ENCODE measurements at regions not wholly inside any gene's neighbourhood (a gene's known extent, or its start where the extent isn't known, plus 50 kb on each side); places are given as distances from the start of the nearest gene placed in this dataset.

GRCh38 chrX:39718981-39719380 is 378.8 kb downstream of the BCOR start:
- H3K79me2 ChIP-seq (ENCODE audit: low read length) = no peaks in the 10 kb centered on the region
- DNase-seq (no peak), ATAC-seq (no peak)

DNA sequence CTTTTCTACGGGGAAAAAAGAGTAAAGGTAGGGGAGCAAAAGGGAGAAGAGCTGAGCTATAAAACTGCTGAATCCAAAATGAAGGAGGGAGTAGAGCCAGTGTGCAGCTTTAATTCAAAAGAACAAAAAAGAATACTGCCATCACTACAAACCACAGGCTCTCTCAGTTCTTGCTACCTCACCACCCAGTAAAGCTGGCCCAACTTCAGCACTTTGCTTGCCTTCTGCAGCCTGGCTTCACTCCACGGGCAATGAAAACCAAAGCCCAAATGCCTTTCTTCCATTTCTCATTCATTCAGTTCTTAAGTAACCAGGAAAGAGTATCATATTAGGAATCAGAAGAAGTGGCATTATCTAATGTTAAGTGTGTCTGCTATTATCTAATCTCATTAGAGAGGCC is 376.8 kb downstream of the BCOR start:
- H3K27me3 ChIP-seq (ENCODE audit: low read length) = peaks cover 10% of the 10 kb centered on the region; the same call in 1 of the 2 replicates
- ChIA-PET CTCF (no interaction called here), POLR2A (ENCODE audit: unreplicated experiment) (no interaction called here)
- no peak overlapping the region for H3K4me3 ChIP-seq (ENCODE audit: low read length)
- no peaks in the 10 kb centered on the region for H3K79me2 ChIP-seq (ENCODE audit: low read length)
- H3K9me3 ChIP-seq (ENCODE audit: low read length) = no peaks in the 10 kb centered on the region
- no peaks in the 10 kb centered on the region for H3F3A ChIP-seq (ENCODE audit: low read length, unreplicated experiment)
- TF ChIP-seq EZH2phosphoT487 (IDR thresholded peaks at IDR 0.05; ENCODE audit: borderline replicate concordance, low read length) (no peak), EZH2 (IDR thresholded peaks at IDR 0.05; ENCODE audit: low read length, unreplicated experiment) (no peak)
- TF ChIP-seq, protein P1, sequence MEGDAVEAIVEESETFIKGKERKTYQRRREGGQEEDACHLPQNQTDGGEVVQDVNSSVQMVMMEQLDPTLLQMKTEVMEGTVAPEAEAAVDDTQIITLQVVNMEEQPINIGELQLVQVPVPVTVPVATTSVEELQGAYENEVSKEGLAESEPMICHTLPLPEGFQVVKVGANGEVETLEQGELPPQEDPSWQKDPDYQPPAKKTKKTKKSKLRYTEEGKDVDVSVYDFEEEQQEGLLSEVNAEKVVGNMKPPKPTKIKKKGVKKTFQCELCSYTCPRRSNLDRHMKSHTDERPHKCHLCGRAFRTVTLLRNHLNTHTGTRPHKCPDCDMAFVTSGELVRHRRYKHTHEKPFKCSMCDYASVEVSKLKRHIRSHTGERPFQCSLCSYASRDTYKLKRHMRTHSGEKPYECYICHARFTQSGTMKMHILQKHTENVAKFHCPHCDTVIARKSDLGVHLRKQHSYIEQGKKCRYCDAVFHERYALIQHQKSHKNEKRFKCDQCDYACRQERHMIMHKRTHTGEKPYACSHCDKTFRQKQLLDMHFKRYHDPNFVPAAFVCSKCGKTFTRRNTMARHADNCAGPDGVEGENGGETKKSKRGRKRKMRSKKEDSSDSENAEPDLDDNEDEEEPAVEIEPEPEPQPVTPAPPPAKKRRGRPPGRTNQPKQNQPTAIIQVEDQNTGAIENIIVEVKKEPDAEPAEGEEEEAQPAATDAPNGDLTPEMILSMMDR (conservative IDR thresholded peaks at IDR 0.05; ENCODE audit: low read depth, low read length) = no peak
- H3K9me2 ChIP-seq (replicated peaks; ENCODE audit: low read length) = no peaks in the 10 kb centered on the region
- H3K4me1 ChIP-seq (ENCODE audit: insufficient read depth, low read length) = no peaks in the 10 kb centered on the region
- H3K27ac ChIP-seq (ENCODE audit: low read length) = no peak overlapping the region
- no peaks in the 10 kb centered on the region for H3K36me3 ChIP-seq (ENCODE audit: low read depth, low read length)
- intact Hi-C loops (cut with micrococcal nuclease) = no loop called here
- H4K20me1 ChIP-seq (ENCODE audit: low read length) = no peaks in the 10 kb centered on the region
- no TSS peak for BruUV-seq (replicated peaks)
- H3K9ac ChIP-seq (ENCODE audit: low read length) = no peak overlapping the region
- no peak overlapping the region for H3K4me2 ChIP-seq (ENCODE audit: low read length)
- ATAC-seq (no peak), DNase-seq (no peak)
- no peak overlapping the region for H2AFZ ChIP-seq (ENCODE audit: low read length)

More at GRCh38 chrX:39718981-39719380, 378.8 kb downstream of the BCOR start:
- H3K27ac ChIP-seq (ENCODE audit: low read length) = no peak overlapping the region
- BruUV-seq (replicated peaks) = no TSS peak
- no peaks in the 10 kb centered on the region for H3K9me2 ChIP-seq (replicated peaks; ENCODE audit: low read length)
- intact Hi-C loops (cut with micrococcal nuclease) = no loop called here
- H3K36me3 ChIP-seq (ENCODE audit: low read depth, low read length) = no peaks in the 10 kb centered on the region
- CTCF ChIA-PET = no interaction called here
- H3K4me2 ChIP-seq (ENCODE audit: low read length) = no peak overlapping the region
- no peaks in the 10 kb centered on the region for H3K9me3 ChIP-seq (ENCODE audit: low read length)
- peaks cover 10% of the 10 kb centered on the region; the same call in 1 of the 2 replicates for H3K27me3 ChIP-seq (ENCODE audit: low read length)
- no peak overlapping the region for H3K9ac ChIP-seq (ENCODE audit: low read length)
- POLR2A ChIA-PET (ENCODE audit: unreplicated experiment) = no interaction called here
- no peak overlapping the region for H2AFZ ChIP-seq (ENCODE audit: low read length)
- no peak overlapping the region for H3K4me3 ChIP-seq (ENCODE audit: low read length)
- TF ChIP-seq, protein P1 (conservative IDR thresholded peaks at IDR 0.05; ENCODE audit: low read depth, low read length) = no peak
- TF ChIP-seq EZH2 (IDR thresholded peaks at IDR 0.05; ENCODE audit: low read length, unreplicated experiment) (no peak), EZH2phosphoT487 (IDR thresholded peaks at IDR 0.05; ENCODE audit: borderline replicate concordance, low read length) (no peak)
- H3F3A ChIP-seq (ENCODE audit: low read length, unreplicated experiment) = no peaks in the 10 kb centered on the region
- no peaks in the 10 kb centered on the region for H3K4me1 ChIP-seq (ENCODE audit: insufficient read depth, low read length)
- H4K20me1 ChIP-seq (ENCODE audit: low read length) = no peaks in the 10 kb centered on the region

- H2AFZ ChIP-seq (ENCODE audit: low read length) = no peak overlapping the region
- no peaks in the 10 kb centered on the region for H4K20me1 ChIP-seq (ENCODE audit: low read length)
- H3F3A ChIP-seq (ENCODE audit: low read length, unreplicated experiment) = no peaks in the 10 kb centered on the region
- H3K36me3 ChIP-seq (ENCODE audit: low read depth, low read length) = no peaks in the 10 kb centered on the region
- no TSS peak for BruUV-seq (replicated peaks)
- no peak overlapping the region for H3K4me3 ChIP-seq (ENCODE audit: low read length)
- no peaks in the 10 kb centered on the region for H3K9me2 ChIP-seq (replicated peaks; ENCODE audit: low read length)
- no peaks in the 10 kb centered on the region for H3K4me1 ChIP-seq (ENCODE audit: insufficient read depth, low read length)
- CTCF ChIA-PET = no interaction called here
- H3K9me3 ChIP-seq (ENCODE audit: low read length) = no peaks in the 10 kb centered on the region
- no peak for ATAC-seq
- H3K27me3 ChIP-seq (ENCODE audit: low read length) = peaks cover 10% of the 10 kb centered on the region; the same call in 1 of the 2 replicates
- TF ChIP-seq, protein P1 (conservative IDR thresholded peaks at IDR 0.05; ENCODE audit: low read depth, low read length) = no peak
- TF ChIP-seq EZH2phosphoT487 (IDR thresholded peaks at IDR 0.05; ENCODE audit: borderline replicate concordance, low read length) = no peak
- H3K79me2 ChIP-seq (ENCODE audit: low read length) = no peaks in the 10 kb centered on the region
- H3K9ac ChIP-seq (ENCODE audit: low read length) = no peak overlapping the region
- POLR2A ChIA-PET (ENCODE audit: unreplicated experiment) = no interaction called here
- intact Hi-C loops (cut with micrococcal nuclease) = no loop called here
- H3K4me2 ChIP-seq (ENCODE audit: low read length) = no peak overlapping the region
- no peak for DNase-seq
- no peak overlapping the region for H3K27ac ChIP-seq (ENCODE audit: low read length)
Measured at GRCh38 chrX:39721566-39722279, 376.0 kb downstream of the BCOR start.
